LNCaP clone FGC (cell line): ENCODE measurements at regions not wholly inside any gene's neighbourhood (a gene's known extent, or its start where the extent isn't known, plus 50 kb on each side); places are given as distances from the start of the nearest gene placed in this dataset.

Experiments used
- DNase-seq: peaks from one replicate; pipeline ENCODE4 v3.0.0-alpha.2; 2011; ENCODE audit warnings: low read depth
- H3K4me3 ChIP-seq: 2 replicates; pipeline ENCODE4 v1.5.1; 2011; ENCODE audit warnings: mild to moderate bottlenecking, low read depth, low read length, control low read depth
- CTCF ChIP-seq: IDR thresholded peaks from 2 replicates; pipeline ENCODE4 v1.5.1; 2012; ENCODE audit warnings: mild to moderate bottlenecking; ENCODE audit not compliant: control insufficient read depth, insufficient read depth; ENCODE audit errors: extremely low read depth

- H3K4me3 ChIP-seq: no peak overlapping the region
- TF ChIP-seq CTCF: no peak
- DNase-seq: no peak
Measured at GRCh38 chr11:79514695-79515094, 73.9 kb upstream of the TENM4 start.

- H3K4me3 ChIP-seq: no peak overlapping the region
- no peak for DNase-seq
- no peak for TF ChIP-seq CTCF
Measured at GRCh38 chr11:79514290-79514689, 73.5 kb upstream of the TENM4 start.

- TF ChIP-seq CTCF: no peak
- DNase-seq: no peak
Measured at GRCh38 chr11:79512706-79513469, 72.1 kb upstream of the TENM4 start.

GRCh38 chr11:79510960-79511359, 70.1 kb upstream of the TENM4 start:
- DNase-seq: no peak

More at GRCh38 chr11:79512706-79513469, 72.1 kb upstream of the TENM4 start:
- H3K4me3 ChIP-seq: no peak overlapping the region

GRCh38 chr11:79508461-79508860, 67.6 kb upstream of the TENM4 start:
- no peak overlapping the region for H3K4me3 ChIP-seq
- DNase-seq: no peak
- no peak for TF ChIP-seq CTCF

More at GRCh38 chr11:79510960-79511359, 70.1 kb upstream of the TENM4 start:
- no peak for TF ChIP-seq CTCF
- H3K4me3 ChIP-seq: no peak overlapping the region

- TF ChIP-seq CTCF: no peak
Measured at GRCh38 chr11:79507706-79508105, 66.9 kb upstream of the TENM4 start.

More at GRCh38 chr11:79507706-79508105, 66.9 kb upstream of the TENM4 start:
- H3K4me3 ChIP-seq: no peak overlapping the region
- no peak for DNase-seq
